Brain pericyte (primary cell): ENCODE measurements at regions not wholly inside any gene's neighbourhood (a gene's known extent, or its start where the extent isn't known, plus 50 kb on each side); places are given as distances from the start of the nearest gene placed in this dataset.
"Not testable (repeated sequence)": the region's sequence is repeated elsewhere in the genome, so short reads cannot be mapped to it uniquely, and the experiment has no call there.

Source experiments
- DNase-seq: peaks from one replicate; pipeline ENCODE4 v3.0.0-alpha.2; 2012; ENCODE audit warnings: low read depth, low spot score

- no peak for DNase-seq
Measured at GRCh38 chr2:215746887-215747615, 266.3 kb downstream of the MREG start.

GRCh38 chr2:215746226-215746886 is 267.0 kb downstream of the MREG start:
- DNase-seq, result no peak

- DNase-seq, result no peak
Measured at GRCh38 chr2:215745331-215745730, 268.0 kb downstream of the MREG start.

- DNase-seq, result no peak
Measured at GRCh38 chr2:215744514-215744913, 268.8 kb downstream of the MREG start.

- no peak for DNase-seq
Measured at GRCh38 chr2:215743066-215743465, 270.3 kb downstream of the MREG start.

- no peak for DNase-seq
Measured at GRCh38 chr2:215742021-215742420, 271.3 kb downstream of the MREG start.

- no peak for DNase-seq
Measured at GRCh38 chr2:215740071-215740470, 273.3 kb downstream of the MREG start.

GRCh38 chr2:215738351-215738750 is 275.0 kb downstream of the MREG start:
- DNase-seq, result no peak

GRCh38 chr2:215737477-215737876 is 275.9 kb downstream of the MREG start:
- no peak for DNase-seq

- no peak for DNase-seq
Measured at GRCh38 chr2:215736653-215737290, 276.6 kb downstream of the MREG start.

- DNase-seq, result no peak
Measured at GRCh38 chr2:215731108-215731658, 282.2 kb downstream of the MREG start.

GRCh38 chr2:215729985-215730620 is 283.2 kb downstream of the MREG start:
- no peak for DNase-seq

- DNase-seq, result peak; percentile 66
Measured at GRCh38 chr2:215728504-215729065, 284.8 kb downstream of the MREG start.

GRCh38 chr2:215727507-215728503 is 285.5 kb downstream of the MREG start:
- DNase-seq, result no peak

GRCh38 chr2:215726070-215726469 is 287.3 kb downstream of the MREG start:
- no peak for DNase-seq

GRCh38 chr2:215724146-215724545 is 288.3 kb upstream of the FN1 start:
- DNase-seq, result no peak

GRCh38 chr2:215723631-215724011 is 287.8 kb upstream of the FN1 start:
- no peak for DNase-seq

- no peak for DNase-seq
Measured at GRCh38 chr2:215722986-215723630, 287.2 kb upstream of the FN1 start.

GRCh38 chr2:215722125-215722524 is 286.3 kb upstream of the FN1 start:
- no peak for DNase-seq

GRCh38 chr2:215721515-215721914 is 285.6 kb upstream of the FN1 start:
- not testable (repeated sequence) for DNase-seq
